ENCODE measurements at regions not wholly inside any gene's neighbourhood (a gene's known extent, or its start where the extent isn't known, plus 50 kb on each side); places are given as distances from the start of the nearest gene placed in this dataset.

DNA sequence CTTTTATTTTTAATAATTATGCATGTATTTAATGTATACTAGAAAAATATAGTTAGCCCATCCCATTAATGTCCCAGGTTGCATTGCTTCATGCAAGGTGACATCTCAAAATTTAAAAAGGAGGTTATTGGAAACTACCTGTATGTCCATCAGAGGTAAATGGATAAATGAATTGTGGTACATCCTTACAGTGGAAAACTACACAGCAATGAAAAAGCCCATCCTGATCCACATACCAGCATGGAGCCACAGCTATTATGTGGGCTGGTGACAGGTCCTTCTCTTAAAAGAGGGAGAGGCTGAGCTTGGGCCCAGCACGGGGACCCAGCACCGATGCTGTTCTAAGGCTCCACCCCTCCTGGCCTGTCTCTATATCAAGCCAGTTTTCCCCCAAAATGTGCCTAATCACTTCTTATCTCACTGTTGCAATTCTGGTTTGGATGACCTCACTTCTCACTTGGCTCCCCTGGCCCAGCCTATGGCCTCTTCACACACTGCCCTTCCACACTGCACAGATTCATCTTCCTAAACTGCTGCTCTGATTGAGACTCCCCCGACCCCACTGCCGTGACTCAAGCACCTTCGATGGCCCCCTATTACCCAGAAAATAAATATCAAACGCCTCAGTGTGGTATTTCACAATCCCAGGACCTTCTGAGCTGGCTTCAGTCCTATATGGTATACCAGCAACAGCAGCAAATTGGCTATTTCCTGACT is 97.1 kb upstream of the NCOR2 start:
- no peak overlapping the region for H3K4me3 ChIP-seq (ENCODE audit: low read depth, low read length)
- TF ChIP-seq CTCF (IDR thresholded peaks at IDR 0.05; ENCODE audit: insufficient read depth, low read length), result no peak
- peak; percentile 70 for DNase-seq (ENCODE audit: low read depth)

DNA sequence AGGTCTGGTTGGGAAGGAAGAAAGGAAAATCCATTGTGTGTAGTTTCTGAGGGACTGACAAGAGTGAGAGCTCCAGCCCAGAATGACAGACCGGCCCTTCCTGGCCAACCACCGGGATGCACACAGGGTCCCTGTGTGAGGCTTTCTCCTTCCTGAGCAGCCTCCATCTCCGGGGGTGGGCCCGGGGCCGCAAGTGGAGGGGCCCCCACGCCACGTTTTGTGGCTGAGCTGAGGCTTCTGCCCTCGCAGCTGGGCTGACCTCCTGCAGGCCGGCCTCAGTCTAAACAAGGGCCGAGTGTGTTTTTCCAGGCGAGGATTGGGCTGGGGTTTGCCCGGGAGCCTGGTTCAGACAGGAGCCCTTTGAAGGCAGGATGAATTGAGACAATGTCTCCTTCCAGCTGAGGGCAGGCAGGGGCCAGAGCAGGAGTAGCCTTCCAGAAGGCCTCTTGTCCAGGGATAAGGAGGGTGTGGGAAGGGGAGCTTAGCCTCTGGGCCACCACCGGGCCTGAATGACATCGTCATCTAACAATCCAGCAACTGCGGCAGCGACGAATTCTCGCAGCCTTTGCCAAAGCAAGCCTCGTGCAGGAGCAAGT is 96.5 kb upstream of the NCOR2 start:
- TF ChIP-seq CTCF (IDR thresholded peaks at IDR 0.05; ENCODE audit: insufficient read depth, low read length), result no peak
- no peak overlapping the region for H3K4me3 ChIP-seq (ENCODE audit: low read depth, low read length)
- DNase-seq (ENCODE audit: low read depth), result no peak

GRCh38 chr12:124663206-124663605 is 95.8 kb upstream of the NCOR2 start:
- DNase-seq (ENCODE audit: low read depth), result peak; percentile 46
- H3K4me3 ChIP-seq (ENCODE audit: low read depth, low read length), result no peak overlapping the region
- no peak for TF ChIP-seq CTCF (IDR thresholded peaks at IDR 0.05; ENCODE audit: insufficient read depth, low read length)

DNA sequence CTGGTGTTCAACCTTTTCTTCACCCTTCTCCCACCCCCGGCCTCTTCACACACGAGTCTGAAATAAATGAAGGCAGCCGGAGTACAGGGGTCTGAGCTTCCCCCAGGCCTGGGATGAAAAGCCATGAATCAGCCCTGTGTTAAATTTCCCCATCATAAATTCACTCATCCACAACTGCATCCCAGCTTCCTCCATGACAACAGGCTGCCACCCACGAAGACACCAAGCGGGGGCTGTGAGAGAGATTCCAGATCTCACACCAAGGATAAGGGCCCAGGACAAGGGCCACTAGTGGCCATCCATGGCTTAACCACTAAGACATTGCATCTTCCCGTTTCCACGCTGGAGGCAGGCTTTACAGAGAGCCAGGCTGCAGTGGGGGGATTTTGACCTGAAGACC is 93.9 kb upstream of the NCOR2 start:
- TF ChIP-seq CTCF (IDR thresholded peaks at IDR 0.05; ENCODE audit: insufficient read depth, low read length), result no peak
- H3K4me3 ChIP-seq (ENCODE audit: low read depth, low read length), result no peak overlapping the region
- no peak for DNase-seq (ENCODE audit: low read depth)

DNA sequence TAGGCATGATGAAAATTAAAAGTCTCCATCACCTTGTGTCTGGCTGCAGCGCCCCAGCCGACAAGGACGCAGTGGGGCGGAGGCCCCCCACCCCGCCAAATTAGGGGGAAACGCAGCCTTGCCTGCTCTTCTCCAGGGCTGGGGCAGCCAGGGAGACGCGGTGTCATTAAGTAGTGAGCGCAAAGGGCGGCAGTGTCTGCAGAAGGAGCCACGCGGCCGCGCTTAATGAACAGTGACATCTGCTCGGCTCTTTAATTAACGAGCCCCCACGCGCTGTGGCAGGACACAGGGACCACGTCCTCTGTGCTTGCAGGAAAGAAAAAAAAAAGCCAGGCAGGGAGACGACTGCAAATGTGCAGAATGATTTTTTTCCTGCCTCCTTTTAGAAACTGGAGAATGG is 93.4 kb upstream of the NCOR2 start:
- H3K4me3 ChIP-seq (ENCODE audit: low read depth, low read length), result no peak overlapping the region
- DNase-seq (ENCODE audit: low read depth), result no peak
- TF ChIP-seq CTCF (IDR thresholded peaks at IDR 0.05; ENCODE audit: insufficient read depth, low read length), result no peak

DNA sequence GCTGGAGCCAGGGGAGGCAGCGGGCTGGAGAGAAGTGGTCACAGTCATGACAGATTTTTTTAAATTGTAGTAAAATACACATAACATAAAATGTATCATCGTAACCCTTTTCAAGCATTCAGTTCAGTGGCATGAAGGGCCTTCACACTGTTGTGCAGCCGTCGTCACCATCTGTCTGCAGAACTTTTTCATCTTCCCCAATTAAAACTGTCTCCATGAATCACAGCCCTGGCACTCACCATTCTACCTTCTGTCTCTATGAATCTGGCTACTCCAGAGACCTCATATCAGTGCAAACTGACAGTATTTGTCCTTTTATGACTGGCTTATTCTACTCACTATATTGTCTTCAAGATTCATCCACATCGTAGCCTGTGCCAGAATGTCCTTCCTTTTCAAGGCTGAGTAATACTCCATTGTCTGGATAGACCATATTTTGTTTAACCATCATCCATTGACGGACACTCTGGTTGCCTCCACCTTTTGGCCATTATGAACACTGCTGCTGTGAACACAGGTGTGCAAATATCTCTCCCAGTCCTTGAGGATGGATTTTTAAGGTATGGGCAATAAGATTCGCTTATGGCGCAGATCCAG is 91.5 kb upstream of the NCOR2 start:
- no peak for DNase-seq (ENCODE audit: low read depth)
- TF ChIP-seq CTCF (IDR thresholded peaks at IDR 0.05; ENCODE audit: insufficient read depth, low read length), result no peak
- H3K4me3 ChIP-seq (ENCODE audit: low read depth, low read length), result no peak overlapping the region

All from fibroblast of the aortic adventitia (primary cell).